GM12875 (cell line): ENCODE measurements at regions not wholly inside any gene's neighbourhood (a gene's known extent, or its start where the extent isn't known, plus 50 kb on each side); places are given as distances from the start of the nearest gene placed in this dataset.
"Not testable (repeated sequence)": the region's sequence is repeated elsewhere in the genome, so short reads cannot be mapped to it uniquely, and the experiment has no call there.

ENCODE experiments used
- H3K4me3 ChIP-seq: one replicate; pipeline ENCODE4 v1.5.1; 2011; ENCODE audit warnings: low read depth, low read length, control low read depth
- TF ChIP-seq, protein P1 (sequence below): IDR thresholded peaks from 2 replicates; pipeline ENCODE4 v1.5.1; 2011; ENCODE audit warnings: low read depth, mild to moderate bottlenecking, control low read depth, inconsistent platforms, low read length, moderate library complexity, borderline replicate concordance; ENCODE audit not compliant: insufficient read depth

DNA sequence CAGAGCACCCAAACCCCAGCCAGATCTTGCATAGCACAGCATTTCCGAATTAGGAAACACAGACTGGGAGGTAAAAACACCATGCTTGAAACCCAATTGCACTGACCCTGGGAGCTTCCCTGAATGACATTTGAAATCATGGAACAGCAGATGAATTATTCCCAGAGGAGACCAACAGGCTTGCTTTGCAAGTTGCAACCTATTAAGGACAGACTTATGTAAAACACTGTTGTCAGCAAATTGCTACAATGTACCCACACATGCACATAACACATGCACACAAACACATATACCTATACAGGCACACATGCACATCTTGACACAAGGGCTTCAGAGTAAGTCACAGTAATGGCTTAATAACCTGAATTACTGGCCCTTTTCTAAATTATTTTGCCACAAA lies 984.8 kb downstream of the DNAH5 start:
- H3K4me3 ChIP-seq: no peak overlapping the region
- TF ChIP-seq, protein P1, sequence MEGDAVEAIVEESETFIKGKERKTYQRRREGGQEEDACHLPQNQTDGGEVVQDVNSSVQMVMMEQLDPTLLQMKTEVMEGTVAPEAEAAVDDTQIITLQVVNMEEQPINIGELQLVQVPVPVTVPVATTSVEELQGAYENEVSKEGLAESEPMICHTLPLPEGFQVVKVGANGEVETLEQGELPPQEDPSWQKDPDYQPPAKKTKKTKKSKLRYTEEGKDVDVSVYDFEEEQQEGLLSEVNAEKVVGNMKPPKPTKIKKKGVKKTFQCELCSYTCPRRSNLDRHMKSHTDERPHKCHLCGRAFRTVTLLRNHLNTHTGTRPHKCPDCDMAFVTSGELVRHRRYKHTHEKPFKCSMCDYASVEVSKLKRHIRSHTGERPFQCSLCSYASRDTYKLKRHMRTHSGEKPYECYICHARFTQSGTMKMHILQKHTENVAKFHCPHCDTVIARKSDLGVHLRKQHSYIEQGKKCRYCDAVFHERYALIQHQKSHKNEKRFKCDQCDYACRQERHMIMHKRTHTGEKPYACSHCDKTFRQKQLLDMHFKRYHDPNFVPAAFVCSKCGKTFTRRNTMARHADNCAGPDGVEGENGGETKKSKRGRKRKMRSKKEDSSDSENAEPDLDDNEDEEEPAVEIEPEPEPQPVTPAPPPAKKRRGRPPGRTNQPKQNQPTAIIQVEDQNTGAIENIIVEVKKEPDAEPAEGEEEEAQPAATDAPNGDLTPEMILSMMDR: no peak

DNA sequence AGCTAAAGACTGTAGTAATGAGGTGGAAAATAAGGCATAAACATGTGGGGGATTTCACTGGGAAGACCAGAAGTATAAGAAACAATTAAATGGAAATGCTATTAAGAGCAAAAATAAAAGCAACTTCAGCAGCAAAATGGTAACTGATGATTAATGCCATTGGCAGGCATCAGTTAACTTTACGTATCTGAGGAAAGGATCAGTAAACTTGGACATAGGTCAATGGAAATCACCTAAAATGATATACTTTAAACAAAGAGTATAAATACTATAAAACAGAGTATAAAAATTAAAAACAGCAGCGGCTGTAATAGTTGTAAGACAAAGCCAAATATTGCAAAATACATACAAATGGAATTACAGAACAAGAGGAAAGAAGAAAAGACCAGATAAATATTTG lies 992.1 kb downstream of the DNAH5 start:
- TF ChIP-seq, protein P1: no peak

DNA sequence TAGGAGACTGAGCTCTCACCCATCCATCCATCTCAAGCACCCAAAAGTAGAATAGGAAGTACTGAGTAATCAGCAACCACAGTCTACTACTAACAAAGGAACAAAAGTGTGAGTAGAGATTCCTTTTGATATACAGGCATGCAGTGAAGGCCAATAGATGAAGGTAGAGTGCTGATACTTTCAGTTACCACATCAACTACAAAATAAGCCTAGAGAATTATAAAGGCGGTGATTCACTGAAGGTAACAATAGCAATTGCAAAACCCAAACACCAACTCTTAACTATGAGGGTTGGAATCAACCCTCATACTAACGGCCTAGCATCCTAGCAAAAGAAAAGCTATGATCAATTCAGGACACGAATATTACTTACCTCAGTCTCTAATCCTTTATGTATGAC lies 992.6 kb downstream of the DNAH5 start:
- no peak overlapping the region for H3K4me3 ChIP-seq
- TF ChIP-seq, protein P1: no peak

More for the DNA sequence above, 992.1 kb downstream of the DNAH5 start:
- H3K4me3 ChIP-seq: no peak overlapping the region

DNA sequence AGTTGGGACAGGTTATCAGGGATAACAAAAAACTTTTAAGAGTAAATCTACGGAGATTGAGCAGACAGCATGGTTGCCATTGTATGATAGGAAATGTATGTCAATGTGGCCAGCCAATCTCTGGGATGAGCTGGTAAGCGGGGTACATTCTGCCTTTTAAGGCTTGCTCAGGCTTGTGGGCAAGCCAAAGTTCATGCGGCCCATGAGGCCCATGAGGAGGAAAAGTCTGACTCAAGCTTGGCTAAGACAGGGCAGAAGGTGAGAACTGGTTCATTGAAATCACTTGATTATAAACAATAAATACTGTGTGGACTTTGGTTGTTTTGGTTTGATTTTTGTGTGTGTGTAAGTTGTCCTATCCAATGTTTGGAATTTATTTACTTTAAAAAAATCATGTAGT lies 997.1 kb downstream of the DNAH5 start:
- TF ChIP-seq, protein P1: no peak
- no peak overlapping the region for H3K4me3 ChIP-seq

DNA sequence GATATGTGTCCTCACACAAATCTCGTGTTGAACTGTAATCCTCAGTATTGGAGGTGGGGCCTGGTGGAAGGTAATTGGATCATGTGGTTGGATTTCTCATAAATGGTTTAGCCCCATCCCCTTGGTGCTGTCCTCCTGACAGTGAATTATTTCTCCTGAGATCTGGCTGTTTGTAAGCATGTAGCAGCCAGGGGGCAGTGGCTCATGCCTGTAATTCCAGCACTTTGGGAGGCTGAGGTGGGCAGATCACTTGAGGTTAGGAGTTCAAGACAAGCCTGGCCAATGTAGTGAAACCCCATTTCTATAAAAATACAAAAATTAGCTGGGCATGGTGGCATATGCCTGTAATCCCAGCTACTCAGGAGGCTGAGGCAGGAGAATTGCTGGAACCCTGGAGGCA lies 999.0 kb downstream of the DNAH5 start:
- H3K4me3 ChIP-seq: not testable (repeated sequence)

DNA sequence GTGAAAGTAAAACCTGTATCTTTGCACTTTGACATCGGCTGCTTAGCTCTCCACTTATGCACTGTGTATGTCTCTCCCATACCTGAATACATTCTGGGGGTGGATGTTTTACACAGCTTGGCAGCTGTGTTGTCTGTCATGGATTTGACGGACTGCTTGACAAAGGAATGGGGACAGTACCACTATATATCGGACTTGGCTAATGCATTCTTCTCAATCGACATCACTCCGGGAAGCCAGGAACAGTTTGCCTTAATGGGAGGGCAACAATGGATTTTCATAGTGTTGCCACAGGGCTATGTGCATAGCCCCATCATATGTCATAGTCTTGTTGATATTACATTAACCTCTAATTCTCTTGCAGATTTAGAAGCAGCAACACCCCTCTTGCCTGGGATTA lies 1008.3 kb downstream of the DNAH5 start:
- TF ChIP-seq, protein P1: no peak
- no peak overlapping the region for H3K4me3 ChIP-seq

DNA sequence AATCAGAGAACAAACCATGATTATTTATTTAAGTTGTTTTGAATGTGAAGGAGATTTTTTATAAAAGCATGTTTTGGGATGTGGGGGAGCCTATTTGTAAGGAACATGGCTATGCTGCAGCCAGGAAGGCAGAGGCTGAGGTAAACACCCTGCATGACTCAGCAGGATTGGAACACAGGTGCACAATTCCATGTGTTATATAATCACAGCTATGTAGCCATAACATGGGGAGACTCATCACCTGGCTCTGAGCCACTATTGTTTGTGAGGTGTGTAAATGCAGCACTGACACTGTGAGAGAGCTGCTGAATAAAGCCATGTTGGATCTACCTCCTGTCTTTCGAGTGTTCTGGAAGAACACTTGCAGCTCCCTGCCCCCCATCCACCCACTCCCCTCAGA lies 1009.8 kb downstream of the DNAH5 start:
- TF ChIP-seq, protein P1: no peak
- H3K4me3 ChIP-seq: no peak overlapping the region

DNA sequence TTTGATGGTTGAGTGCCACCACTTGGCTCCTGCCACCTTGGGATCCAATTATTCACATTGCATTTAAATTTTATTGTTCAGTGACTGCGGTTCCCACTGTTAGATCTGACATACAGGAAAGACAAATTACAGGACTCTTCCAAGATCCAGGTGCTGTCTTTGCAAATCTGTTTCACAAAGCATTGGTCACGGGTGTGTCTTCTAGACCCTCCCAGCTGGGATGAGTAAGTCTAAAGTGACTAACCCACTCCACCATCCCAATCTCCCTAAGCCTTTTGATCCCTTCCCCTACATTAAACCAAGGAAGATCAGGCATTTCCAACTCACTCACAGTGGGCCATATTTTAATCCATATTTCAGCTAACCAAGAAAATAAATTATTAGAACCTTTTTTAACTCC lies 1016.3 kb upstream of the CTNND2 start:
- TF ChIP-seq, protein P1: no peak
- no peak overlapping the region for H3K4me3 ChIP-seq
